Aorta (tissue), 5 donors: ENCODE measurements at regions not wholly inside any gene's neighbourhood (a gene's known extent, or its start where the extent isn't known, plus 50 kb on each side); places are given as distances from the start of the nearest gene placed in this dataset.

Source experiments
- ATAC-seq: fragments of 200-7000 bp; cut with Tn5 transposase; one replicate; pipeline ENCODE4 v1.9.1; 2022; ENCODE audit warnings: moderate library complexity; ENCODE audit not compliant: low FRiP score
- DNase-seq, 2 donors: peaks; one replicate each; pipeline ENCODE4 v3.0.0-alpha.2; 2020
- H3K27ac ChIP-seq, 2 donors: one replicate each; pipeline ENCODE4 v1.5.1; 2013; ENCODE audit warnings: low read length in 2 of 2, mild to moderate bottlenecking in 2 of 2, moderate library complexity in 2 of 2, control low read depth in 1 of 2, inconsistent platforms in 1 of 2, low read depth in 1 of 2
- H3K27me3 ChIP-seq, 2 donors: one replicate each; pipeline ENCODE4 v1.6.1; 2013; ENCODE audit warnings: control low read depth in 1 of 2, low read length in 1 of 2, mild to moderate bottlenecking in 1 of 2, moderate library complexity in 1 of 2; ENCODE audit not compliant: insufficient read depth in 2 of 2, control insufficient read depth in 1 of 2
- H3K36me3 ChIP-seq, 2 donors: one replicate each; pipeline ENCODE4 v1.6.1; 2013; ENCODE audit warnings: control low read depth in 1 of 2, low read length in 1 of 2, mild to moderate bottlenecking in 1 of 2; ENCODE audit not compliant: insufficient read depth in 2 of 2, control insufficient read depth in 1 of 2
- H3K4me1 ChIP-seq, 2 donors: one replicate each; pipeline ENCODE4 v1.6.1; 2013; ENCODE audit warnings: low read length in 2 of 2, control low read depth in 1 of 2, mild to moderate bottlenecking in 1 of 2, moderate library complexity in 1 of 2; ENCODE audit not compliant: insufficient read depth in 2 of 2, control insufficient read depth in 1 of 2
- H3K4me3 ChIP-seq, 2 donors: one replicate each; pipeline ENCODE4 v1.5.1; 2013; ENCODE audit warnings: low read length in 2 of 2, control low read depth in 1 of 2, mild to moderate bottlenecking in 1 of 2
- H3K9me3 ChIP-seq: one replicate; pipeline ENCODE4 v1.6.1; 2013; ENCODE audit warnings: mild to moderate bottlenecking, low read length; ENCODE audit not compliant: control insufficient read depth
- WGBS, 2 donors: extraction: QIAGEN DNeasy Blood & Tissue Kit; methylation state at CpG; one replicate each; pipeline ENCODE4 v1.1.7; 2013; 5-methylcytosine and 5-hydroxymethylcytosine counted together
- intact Hi-C, 2 donors: fragments of 100-400 bp; cut with DNase I; formaldehyde crosslinking; loops; one replicate each; pipeline versions ENCODE4 v1.14.2 to v1.15.0; 2022
- donor health status: healthy with polysubstance abuse.
- donor health status: Bipolar disorder and iron deficiency.
- donor health status: DM: no; HTN: no; CAD: no.
- donor health status: DM: no; HTN: no; CAD: no.
- donor health status: DM: yes; HTN: yes; CAD: no.

GRCh38 chr7:17444673-17445072 lies 146.2 kb downstream of the AHR start:
- peaks cover 0 to 2% of the 10 kb centered on the region in 2 donors for H3K4me1 ChIP-seq
- ATAC-seq (no peak), DNase-seq (no peak)
- intact Hi-C loops = no loop called here
- 1 to 4% methylated on average over 1 of the region's 1 CpG for WGBS, 2 donors
- no peaks in the 10 kb centered on the region for H3K36me3 ChIP-seq
- H3K27me3 ChIP-seq = no peaks in the 10 kb centered on the region
- no peak overlapping the region for H3K4me3 ChIP-seq
- H3K9me3 ChIP-seq = peaks cover 6% of the 10 kb centered on the region
- no peak overlapping the region for H3K27ac ChIP-seq

DNA sequence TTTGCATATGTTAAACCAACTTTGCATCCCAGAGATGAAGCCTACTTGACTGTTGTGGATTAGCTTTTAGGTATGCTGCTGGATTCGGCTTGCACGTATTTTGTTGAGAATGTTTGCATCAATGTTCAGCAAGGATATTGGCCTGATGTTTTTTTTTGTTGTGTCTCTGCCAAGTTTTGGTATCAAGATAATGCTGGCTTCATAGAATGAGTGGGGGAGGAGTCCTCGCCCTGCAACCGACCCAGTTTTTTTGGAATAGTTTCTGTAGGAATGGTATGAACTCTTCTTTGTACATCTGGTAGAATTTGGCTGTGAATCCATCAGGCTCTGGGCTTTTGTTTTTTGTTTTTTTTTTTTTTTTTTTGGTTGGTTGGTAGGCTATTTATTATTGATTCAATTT lies 147.9 kb downstream of the AHR start:
- Histone ChIP-seq H3K27me3 (no peaks in the 10 kb centered on the region), H3K36me3 (no peaks in the 10 kb centered on the region), H3K9me3 (peaks cover 6% of the 10 kb centered on the region), H3K4me3 (no peak overlapping the region), H3K27ac (no peak overlapping the region), H3K4me1 (peaks cover 0 to 2% of the 10 kb centered on the region in 2 donors)
- intact Hi-C loops = no loop called here
- 70 to 82% methylated on average over 4 of the region's 4 CpGs for WGBS, 2 donors
- DNase-seq (no peak), ATAC-seq (no peak)

DNA sequence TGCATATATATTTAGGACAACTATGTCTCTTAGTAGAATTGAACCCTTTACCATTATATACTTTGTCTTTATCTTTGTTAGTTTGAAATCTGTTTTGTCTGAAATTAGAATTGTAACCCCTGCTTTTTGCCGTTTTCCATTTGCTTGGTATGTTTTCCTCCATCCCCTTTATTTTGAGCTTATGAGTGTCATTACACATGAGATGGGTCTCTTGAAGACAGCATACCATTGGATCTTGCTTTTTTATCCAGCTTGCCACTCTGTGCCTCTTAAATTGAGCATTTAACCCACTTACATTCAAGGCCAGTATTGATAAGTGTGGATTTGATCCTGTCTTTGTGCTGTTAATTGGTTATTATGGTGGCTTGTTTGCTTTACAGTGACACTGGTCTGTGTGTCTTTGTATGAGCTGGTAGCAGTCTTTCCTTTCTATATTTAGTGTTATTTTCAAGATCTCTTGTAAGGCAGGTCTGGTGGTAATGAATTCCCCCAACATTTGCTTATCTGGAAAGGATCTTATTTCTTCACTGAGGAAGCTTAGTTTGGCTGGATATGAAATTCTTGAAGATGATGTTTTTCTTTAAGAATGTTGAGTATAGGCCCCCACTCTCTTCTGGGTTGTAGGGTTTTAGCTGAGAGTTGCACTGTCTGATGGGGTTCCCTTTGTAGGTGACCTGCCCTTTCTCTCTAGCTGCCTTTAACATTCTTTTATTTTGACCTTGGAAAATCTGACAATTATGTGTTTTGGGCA lies 149.5 kb downstream of the AHR start:
- Histone ChIP-seq H3K27ac (no peak overlapping the region), H3K4me1 (peaks cover 0 to 2% of the 10 kb centered on the region in 2 donors), H3K36me3 (no peaks in the 10 kb centered on the region), H3K27me3 (no peaks in the 10 kb centered on the region), H3K9me3 (peaks cover 6% of the 10 kb centered on the region), H3K4me3 (no peak overlapping the region)
- intact Hi-C loops = no loop called here
- DNase-seq (no peak), ATAC-seq (no peak)
- WGBS, 2 donors = 92 to 97% methylated on average over 1 of the region's 1 CpG

DNA sequence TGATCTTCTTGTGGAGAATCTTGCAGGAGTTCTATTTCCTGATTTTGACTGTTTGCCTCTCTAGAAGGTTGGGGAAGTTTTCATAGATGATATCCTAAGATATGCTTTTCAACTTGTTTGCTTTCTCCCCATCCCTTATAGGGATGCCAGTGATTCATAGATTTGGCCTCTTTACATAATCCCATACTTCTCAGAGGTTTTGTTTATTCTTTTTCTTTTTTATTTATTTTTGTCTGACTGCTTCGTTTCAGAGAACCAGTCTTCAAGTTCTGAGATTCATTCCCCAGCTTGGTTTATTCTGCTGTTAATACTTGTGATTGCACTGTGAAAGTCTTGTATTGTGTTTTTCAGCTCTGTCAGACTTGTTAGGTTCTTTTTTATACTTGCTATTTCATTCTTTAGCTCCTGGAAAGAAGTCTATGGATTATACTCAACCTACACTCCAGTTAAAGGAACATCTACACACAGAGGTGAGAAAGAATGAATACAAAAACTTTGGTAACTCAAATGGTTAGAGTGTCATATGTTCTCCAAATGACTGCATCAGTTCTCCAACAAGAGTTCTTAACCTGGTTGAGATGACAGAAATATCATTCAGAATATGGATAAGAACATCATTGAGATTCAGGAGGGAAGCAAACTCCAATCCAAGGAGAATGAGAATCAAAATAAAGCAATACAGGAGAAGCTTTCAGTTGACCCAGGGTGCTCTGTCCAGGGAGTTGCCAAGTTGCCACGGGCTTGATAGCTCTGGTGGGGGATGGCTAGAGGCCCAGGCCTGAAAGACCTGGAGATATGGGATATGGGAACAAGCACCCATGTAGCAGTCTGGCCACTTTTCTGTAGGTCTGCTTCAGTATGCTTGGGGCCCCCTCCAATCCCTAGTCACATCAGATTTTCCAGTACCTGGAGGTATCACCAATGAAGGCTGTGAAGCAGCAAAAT lies 150.3 kb downstream of the AHR start:
- no peak overlapping the region for H3K27ac ChIP-seq
- no peak overlapping the region for H3K4me3 ChIP-seq
- no peaks in the 10 kb centered on the region for H3K27me3 ChIP-seq
- 44 to 46% methylated on average over 2 of the region's 2 CpGs for WGBS, 2 donors
- peaks cover 6% of the 10 kb centered on the region for H3K9me3 ChIP-seq
- peaks cover 0 to 2% of the 10 kb centered on the region in 2 donors for H3K4me1 ChIP-seq
- ATAC-seq = no peak
- no peaks in the 10 kb centered on the region for H3K36me3 ChIP-seq
- no peak for DNase-seq
- intact Hi-C loops = no loop called here

GRCh38 chr7:17456541-17456940 lies 158.1 kb downstream of the AHR start:
- no peaks in the 10 kb centered on the region for H3K4me1 ChIP-seq
- ATAC-seq (no peak), DNase-seq (no peak)
- no peaks in the 10 kb centered on the region for H3K9me3 ChIP-seq
- WGBS, 2 donors = 53 to 65% methylated on average over 2 of the region's 2 CpGs
- no peak overlapping the region for H3K27ac ChIP-seq
- H3K4me3 ChIP-seq = no peak overlapping the region
- intact Hi-C loops = no loop called here
- H3K27me3 ChIP-seq = no peaks in the 10 kb centered on the region
- no peaks in the 10 kb centered on the region for H3K36me3 ChIP-seq

DNA sequence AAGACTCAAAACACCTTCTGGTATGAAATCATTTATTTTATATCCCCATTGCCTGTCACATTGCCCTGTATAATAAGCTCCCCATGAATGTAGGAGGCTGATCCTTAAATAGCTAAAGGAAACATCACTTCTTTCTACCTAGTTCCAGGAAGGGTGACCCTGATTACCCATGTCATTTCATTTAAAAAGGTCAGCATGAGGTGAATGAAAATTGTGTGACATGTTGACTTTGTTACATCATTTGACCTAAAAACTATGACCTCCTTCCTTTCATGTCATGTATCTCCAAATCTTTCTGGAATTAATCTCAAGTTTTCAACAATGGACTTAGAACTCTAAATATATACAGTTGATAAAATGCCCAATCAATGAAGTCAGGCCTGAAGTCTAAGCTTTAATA lies 161.5 kb downstream of the AHR start:
- intact Hi-C loops = no loop called here
- no peak overlapping the region for H3K4me3 ChIP-seq
- DNase-seq (no peak), ATAC-seq (no peak)
- no peak overlapping the region for H3K27ac ChIP-seq
- no peaks in the 10 kb centered on the region for H3K36me3 ChIP-seq
- no peaks in the 10 kb centered on the region for H3K4me1 ChIP-seq
- H3K9me3 ChIP-seq = no peaks in the 10 kb centered on the region
- H3K27me3 ChIP-seq = no peaks in the 10 kb centered on the region

DNA sequence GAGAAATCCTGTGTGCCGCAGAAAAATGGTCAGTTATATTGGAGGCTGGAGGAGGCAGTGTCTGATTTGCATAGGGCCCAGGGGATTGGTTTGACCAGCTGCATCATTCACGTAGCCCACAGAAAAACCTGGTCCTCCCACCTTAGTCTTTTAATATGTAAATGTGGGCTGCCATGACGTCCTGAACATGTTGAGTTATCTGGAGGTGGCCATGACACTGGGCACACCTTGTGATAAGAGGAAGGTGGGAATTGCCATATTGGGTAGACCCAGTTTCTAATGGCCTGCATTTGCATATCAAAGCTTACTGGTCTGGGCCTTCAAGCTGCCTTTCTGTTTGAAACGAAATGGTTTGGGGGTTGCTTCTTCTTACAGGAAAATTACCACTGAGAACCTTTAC lies 162.2 kb downstream of the AHR start:
- H3K27me3 ChIP-seq = no peaks in the 10 kb centered on the region
- no peaks in the 10 kb centered on the region for H3K36me3 ChIP-seq
- ATAC-seq (no peak), DNase-seq (no peak)
- H3K27ac ChIP-seq = no peak overlapping the region
- H3K4me3 ChIP-seq = no peak overlapping the region
- intact Hi-C loops = no loop called here
- 90 to 95% methylated on average over 4 of the region's 4 CpGs for WGBS, 2 donors
- no peaks in the 10 kb centered on the region for H3K9me3 ChIP-seq
- no peaks in the 10 kb centered on the region for H3K4me1 ChIP-seq

- no peaks in the 10 kb centered on the region for H3K9me3 ChIP-seq
- intact Hi-C loops = no loop called here
Observed at GRCh38 chr7:17462131-17462631, 163.7 kb downstream of the AHR start.

More at GRCh38 chr7:17462131-17462631, 163.7 kb downstream of the AHR start:
- 32 to 41% methylated on average over 3 of the region's 3 CpGs for WGBS, 2 donors
- DNase-seq (no peak), ATAC-seq (no peak)
- H3K36me3 ChIP-seq = no peaks in the 10 kb centered on the region
- no peaks in the 10 kb centered on the region for H3K27me3 ChIP-seq
- H3K27ac ChIP-seq = no peak overlapping the region
- no peak overlapping the region for H3K4me3 ChIP-seq
- no peaks in the 10 kb centered on the region for H3K4me1 ChIP-seq
